ENCODE measurements at regions not wholly inside any gene's neighbourhood (a gene's known extent, or its start where the extent isn't known, plus 50 kb on each side); places are given as distances from the start of the nearest gene placed in this dataset.

- intact Hi-C loops (cut with DNase I): no loop called here
- Histone ChIP-seq H3K4me1 (no peaks in the 10 kb centered on the region), H3K4me3 (no peak overlapping the region), H3K27me3 (no peaks in the 10 kb centered on the region), H3K27ac (replicated peaks in 1 of 4) (no peak overlapping the region), H3K9me3 (no peaks in the 10 kb centered on the region), H3K36me3 (no peaks in the 10 kb centered on the region)
- 74% methylated on average over 3 of the region's 3 CpGs for WGBS
- no peak for DNase-seq (ENCODE audit: extremely low spot score)
- TF ChIP-seq CTCF (IDR thresholded peaks at IDR 0.05) (no peak), POLR2A (IDR thresholded peaks at IDR 0.05; ENCODE audit: low read depth) (no peak), EP300 (IDR thresholded peaks at IDR 0.05) (no peak), POLR2AphosphoS5 (IDR thresholded peaks at IDR 0.05) (no peak)
These were observed 411.4 kb upstream of the SOX9 start for GRCh38 chr17:71709271-71709890.

GRCh38 chr17:71709946-71710345, 410.9 kb upstream of the SOX9 start:
- TF ChIP-seq POLR2AphosphoS5 (IDR thresholded peaks at IDR 0.05) (no peak), CTCF (IDR thresholded peaks at IDR 0.05) (no peak), EP300 (IDR thresholded peaks at IDR 0.05) (no peak), POLR2A (IDR thresholded peaks at IDR 0.05; ENCODE audit: low read depth) (no peak)
- 77% methylated on average over 4 of the region's 4 CpGs for WGBS
- H3K27ac ChIP-seq (replicated peaks in 1 of 4): no peak overlapping the region
- no peaks in the 10 kb centered on the region for H3K4me1 ChIP-seq
- intact Hi-C loops (cut with DNase I): loop anchor here (10.0 kb wide), 1 partner anchor 415 kb away; the partner anchor contains the start of gene SOX9
- DNase-seq (ENCODE audit: extremely low spot score): no peak
- H3K36me3 ChIP-seq: no peaks in the 10 kb centered on the region
- H3K9me3 ChIP-seq: no peaks in the 10 kb centered on the region
- H3K27me3 ChIP-seq: no peaks in the 10 kb centered on the region
- H3K4me3 ChIP-seq: no peak overlapping the region

GRCh38 chr17:71710816-71711215, 410.0 kb upstream of the SOX9 start:
- WGBS: 43% methylated on average over 1 of the region's 1 CpG
- Histone ChIP-seq H3K4me1 (no peaks in the 10 kb centered on the region), H3K27ac (replicated peaks in 1 of 4) (no peak overlapping the region), H3K4me3 (no peak overlapping the region), H3K36me3 (no peaks in the 10 kb centered on the region), H3K9me3 (no peaks in the 10 kb centered on the region), H3K27me3 (no peaks in the 10 kb centered on the region)
- TF ChIP-seq POLR2A (IDR thresholded peaks at IDR 0.05; ENCODE audit: low read depth): no peak
- TF ChIP-seq POLR2AphosphoS5 (IDR thresholded peaks at IDR 0.05): no peak
- no peak for TF ChIP-seq CTCF (IDR thresholded peaks at IDR 0.05)
- TF ChIP-seq EP300 (IDR thresholded peaks at IDR 0.05): no peak
- intact Hi-C loops (cut with DNase I): loop anchor here (10.0 kb wide), 1 partner anchor 414 kb away; the partner anchor contains the start of gene SOX9
- DNase-seq (ENCODE audit: extremely low spot score): no peak

GRCh38 chr17:71713846-71714245, 407.0 kb upstream of the SOX9 start:
- DNase-seq (ENCODE audit: extremely low spot score): no peak
- H3K4me3 ChIP-seq: no peak overlapping the region
- no peaks in the 10 kb centered on the region for H3K36me3 ChIP-seq
- no peaks in the 10 kb centered on the region for H3K27me3 ChIP-seq
- 67% methylated on average over 3 of the region's 3 CpGs for WGBS
- no peak for TF ChIP-seq POLR2A (IDR thresholded peaks at IDR 0.05; ENCODE audit: low read depth)
- no peak for TF ChIP-seq CTCF (IDR thresholded peaks at IDR 0.05)
- TF ChIP-seq POLR2AphosphoS5 (IDR thresholded peaks at IDR 0.05): no peak
- no peak for TF ChIP-seq EP300 (IDR thresholded peaks at IDR 0.05)
- peaks cover 0 to 9% (median 8%) of the 10 kb centered on the region in 4 donors for H3K9me3 ChIP-seq
- H3K4me1 ChIP-seq: no peaks in the 10 kb centered on the region
- intact Hi-C loops (cut with DNase I): loop anchor here (10.0 kb wide), 1 partner anchor 411 kb away; the partner anchor contains the start of gene SOX9
- H3K27ac ChIP-seq (replicated peaks in 1 of 4): no peak overlapping the region

GRCh38 chr17:71724339-71724738, 396.5 kb upstream of the SOX9 start:
- Histone ChIP-seq H3K4me3 (no peak overlapping the region), H3K27ac (replicated peaks in 1 of 4) (no peak overlapping the region), H3K4me1 (no peaks in the 10 kb centered on the region), H3K36me3 (no peaks in the 10 kb centered on the region), H3K27me3 (no peaks in the 10 kb centered on the region), H3K9me3 (no peaks in the 10 kb centered on the region)
- 87% methylated on average over 2 of the region's 2 CpGs for WGBS
- DNase-seq (ENCODE audit: extremely low spot score): no peak
- TF ChIP-seq POLR2A (IDR thresholded peaks at IDR 0.05; ENCODE audit: low read depth) (no peak), EP300 (IDR thresholded peaks at IDR 0.05) (no peak), POLR2AphosphoS5 (IDR thresholded peaks at IDR 0.05) (no peak)
- intact Hi-C loops (cut with DNase I): no loop called here
